OCI-LY3 (cell line): ENCODE measurements at regions not wholly inside any gene's neighbourhood (a gene's known extent, or its start where the extent isn't known, plus 50 kb on each side); places are given as distances from the start of the nearest gene placed in this dataset.
"Not testable (repeated sequence)": the region's sequence is repeated elsewhere in the genome, so short reads cannot be mapped to it uniquely, and the experiment has no call there.

Source experiments
- H2AFZ ChIP-seq: fragments of 200-600, 300-600 bp; shearing (Covaris generic); 2 replicates; pipeline ENCODE4 v1.6.0; 2014; ENCODE audit warnings: antibody characterized with exemption, low read depth, low read length
- H3K27ac ChIP-seq: fragments of 200-600, 300-600 bp; sonication (generic); 2 replicates; pipeline ENCODE4 v1.5.1; 2014; ENCODE audit warnings: mild to moderate bottlenecking, low read length, moderate library complexity, mixed read lengths
- H3K27me3 ChIP-seq: fragments of 200-600, 300-600 bp; sonication (generic); 2 replicates; pipeline ENCODE4 v1.6.1; 2014; ENCODE audit warnings: low read depth, low read length, mixed read lengths
- H3K36me3 ChIP-seq: fragments of 200-600, 300-600 bp; sonication (generic); replicated peaks from 2 replicates; pipeline ENCODE3; 2014; ENCODE audit warnings: low read depth, low read length, mixed read lengths
- H3K4me1 ChIP-seq: fragments of 300-600, 200-600 bp; sonication (generic); 2 replicates; pipeline ENCODE4 v1.6.1; 2014; ENCODE audit warnings: low read length, mixed read lengths
- H3K4me2 ChIP-seq: fragments of 200-600, 300-600 bp; sonication (generic); 2 replicates; pipeline ENCODE4 v1.6.1; 2014; ENCODE audit warnings: low read length, mixed read lengths
- H3K4me3 ChIP-seq: fragments of 300-600, 200-600 bp; sonication (generic); 2 replicates; pipeline ENCODE4 v1.5.1; 2014; ENCODE audit warnings: antibody characterized with exemption, mild to moderate bottlenecking, low read length, moderate library complexity
- H3K79me2 ChIP-seq: fragments of 300-600, 200-600 bp; shearing (Covaris generic); 2 replicates; pipeline ENCODE4 v1.6.1; 2014; ENCODE audit warnings: mild to moderate bottlenecking, low read length, mixed read lengths
- H3K9ac ChIP-seq: fragments of 300-600, 200-600 bp; shearing (Covaris generic); 2 replicates; pipeline ENCODE4 v1.6.0; 2014; ENCODE audit warnings: mild to moderate bottlenecking, low read length, moderate library complexity
- H3K9me3 ChIP-seq: fragments of 200-600, 300-600 bp; shearing (Covaris generic); 2 replicates; pipeline ENCODE4 v1.6.1; 2014; ENCODE audit warnings: low read length, mixed read lengths; ENCODE audit not compliant: insufficient read depth
- H4K20me1 ChIP-seq: fragments of 200-600, 300-600 bp; sonication (generic); 2 replicates; pipeline ENCODE4 v1.6.1; 2016; ENCODE audit warnings: low read length, mixed read lengths; ENCODE audit not compliant: insufficient read depth
- EZH2phosphoT487 ChIP-seq: fragments of 200-600 bp; shearing (Covaris generic); IDR thresholded peaks from 2 replicates; pipeline ENCODE4 v1.6.1; 2018; ENCODE audit warnings: antibody characterized with exemption, mixed run types, low read depth
- TF ChIP-seq, protein P1 (sequence below): fragments of 200-600, 300-600 bp; sonication (generic); IDR thresholded peaks from 2 replicates; pipeline ENCODE4 v1.5.1; 2014; ENCODE audit warnings: antibody characterized with exemption, low read length, low read depth

DNA sequence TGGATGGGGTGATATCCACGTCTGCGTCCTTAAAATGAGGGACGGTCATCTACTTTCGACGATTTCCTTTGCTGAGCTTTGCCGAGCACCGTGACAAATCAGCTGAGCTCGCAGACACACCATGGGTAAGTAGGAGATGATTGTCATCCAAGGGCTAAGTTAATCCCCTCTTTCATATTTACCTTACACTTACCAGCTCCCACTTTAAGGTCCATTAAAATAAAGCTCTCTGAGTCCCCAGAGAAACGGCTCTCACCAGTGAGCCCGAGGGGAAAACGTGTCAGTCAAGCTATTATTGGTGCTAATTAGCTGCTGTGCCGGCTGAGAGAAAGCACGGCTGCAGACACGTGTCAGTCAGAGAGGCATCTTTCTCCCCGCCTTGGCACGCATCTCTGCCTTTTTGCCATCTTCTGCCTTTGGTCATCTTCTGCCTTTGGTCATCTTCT is 72.2 kb downstream of the CRLF2 start:
- no peak overlapping the region for H3K27ac ChIP-seq
- no peaks in the 10 kb centered on the region for H3K27me3 ChIP-seq
- no peak overlapping the region for H3K4me3 ChIP-seq
- no peaks in the 10 kb centered on the region for H3K4me1 ChIP-seq
- TF ChIP-seq, protein P1, sequence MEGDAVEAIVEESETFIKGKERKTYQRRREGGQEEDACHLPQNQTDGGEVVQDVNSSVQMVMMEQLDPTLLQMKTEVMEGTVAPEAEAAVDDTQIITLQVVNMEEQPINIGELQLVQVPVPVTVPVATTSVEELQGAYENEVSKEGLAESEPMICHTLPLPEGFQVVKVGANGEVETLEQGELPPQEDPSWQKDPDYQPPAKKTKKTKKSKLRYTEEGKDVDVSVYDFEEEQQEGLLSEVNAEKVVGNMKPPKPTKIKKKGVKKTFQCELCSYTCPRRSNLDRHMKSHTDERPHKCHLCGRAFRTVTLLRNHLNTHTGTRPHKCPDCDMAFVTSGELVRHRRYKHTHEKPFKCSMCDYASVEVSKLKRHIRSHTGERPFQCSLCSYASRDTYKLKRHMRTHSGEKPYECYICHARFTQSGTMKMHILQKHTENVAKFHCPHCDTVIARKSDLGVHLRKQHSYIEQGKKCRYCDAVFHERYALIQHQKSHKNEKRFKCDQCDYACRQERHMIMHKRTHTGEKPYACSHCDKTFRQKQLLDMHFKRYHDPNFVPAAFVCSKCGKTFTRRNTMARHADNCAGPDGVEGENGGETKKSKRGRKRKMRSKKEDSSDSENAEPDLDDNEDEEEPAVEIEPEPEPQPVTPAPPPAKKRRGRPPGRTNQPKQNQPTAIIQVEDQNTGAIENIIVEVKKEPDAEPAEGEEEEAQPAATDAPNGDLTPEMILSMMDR, result no peak
- no peak for TF ChIP-seq EZH2phosphoT487
- no peaks in the 10 kb centered on the region for H3K9me3 ChIP-seq
- no peaks in the 10 kb centered on the region for H4K20me1 ChIP-seq
- H3K36me3 ChIP-seq, result no peaks in the 10 kb centered on the region
- H3K9ac ChIP-seq, result no peak overlapping the region
- H3K79me2 ChIP-seq, result no peaks in the 10 kb centered on the region
- H3K4me2 ChIP-seq, result no peak overlapping the region
- no peak overlapping the region for H2AFZ ChIP-seq

DNA sequence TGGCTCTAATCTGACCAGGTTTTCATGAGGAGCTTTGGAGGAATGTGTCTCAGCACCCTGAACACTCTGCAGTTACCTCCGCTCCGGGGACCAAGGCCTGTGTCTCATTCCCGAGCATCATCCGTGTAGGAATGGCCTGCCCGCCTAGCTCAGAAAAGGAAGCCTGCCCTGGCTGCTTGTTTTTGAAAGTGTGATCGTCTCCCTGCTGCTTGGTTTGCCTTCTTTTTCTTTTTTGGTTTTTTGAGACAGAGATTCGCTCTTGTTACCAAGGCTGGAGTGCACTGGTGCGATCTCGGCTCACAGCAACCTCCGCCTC is 73.3 kb downstream of the CRLF2 start:
- no peaks in the 10 kb centered on the region for H3K9me3 ChIP-seq
- H3K9ac ChIP-seq, result no peak overlapping the region
- no peak overlapping the region for H3K4me2 ChIP-seq
- H3K4me1 ChIP-seq, result no peaks in the 10 kb centered on the region
- no peaks in the 10 kb centered on the region for H3K27me3 ChIP-seq
- H3K27ac ChIP-seq, result no peak overlapping the region
- no peaks in the 10 kb centered on the region for H3K36me3 ChIP-seq
- no peak overlapping the region for H3K4me3 ChIP-seq
- TF ChIP-seq, protein P1, result no peak
- no peak for TF ChIP-seq EZH2phosphoT487
- H3K79me2 ChIP-seq, result no peaks in the 10 kb centered on the region
- H2AFZ ChIP-seq, result no peak overlapping the region
- no peaks in the 10 kb centered on the region for H4K20me1 ChIP-seq

DNA sequence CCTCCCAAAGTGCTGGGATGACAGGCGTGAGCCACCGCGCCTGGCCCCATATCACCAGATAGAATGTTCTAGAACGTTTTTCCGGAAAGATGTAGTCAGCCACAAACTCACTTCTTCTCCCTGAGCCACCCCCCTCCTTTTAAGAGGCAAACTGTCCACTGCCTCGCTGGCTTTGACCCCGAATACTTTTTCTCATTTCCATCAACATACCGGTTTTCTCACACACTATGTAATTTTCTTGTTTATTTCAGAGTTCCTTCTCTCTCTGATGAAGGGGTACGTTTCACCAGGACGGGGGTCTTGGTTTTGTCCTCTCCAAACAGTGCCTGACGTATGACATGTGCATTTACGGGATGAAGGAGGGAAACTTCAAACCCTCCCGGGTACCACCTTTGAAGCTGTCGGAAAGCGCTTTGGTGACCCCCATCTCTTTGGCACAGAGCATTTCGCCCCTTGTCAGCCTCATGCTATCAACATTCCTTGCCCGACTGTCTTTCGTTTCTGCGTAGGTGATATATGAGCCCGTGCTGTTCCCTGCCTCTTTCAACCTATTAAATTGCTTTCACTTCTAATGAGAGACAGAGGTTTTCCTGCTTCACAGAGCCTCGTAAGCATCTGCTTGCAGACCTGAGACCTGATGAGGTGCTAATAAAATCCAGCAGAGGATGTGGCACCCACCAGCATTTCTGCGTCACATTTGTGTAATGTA is 73.8 kb downstream of the CRLF2 start:
- H3K4me3 ChIP-seq, result no peak overlapping the region
- no peak overlapping the region for H2AFZ ChIP-seq
- H3K27me3 ChIP-seq, result no peaks in the 10 kb centered on the region
- no peak overlapping the region for H3K4me2 ChIP-seq
- no peak overlapping the region for H3K9ac ChIP-seq
- H3K9me3 ChIP-seq, result no peaks in the 10 kb centered on the region
- H3K27ac ChIP-seq, result no peak overlapping the region
- H3K36me3 ChIP-seq, result no peaks in the 10 kb centered on the region
- H3K4me1 ChIP-seq, result no peaks in the 10 kb centered on the region
- no peaks in the 10 kb centered on the region for H4K20me1 ChIP-seq
- no peaks in the 10 kb centered on the region for H3K79me2 ChIP-seq
- TF ChIP-seq, protein P1, result no peak
- TF ChIP-seq EZH2phosphoT487, result no peak

DNA sequence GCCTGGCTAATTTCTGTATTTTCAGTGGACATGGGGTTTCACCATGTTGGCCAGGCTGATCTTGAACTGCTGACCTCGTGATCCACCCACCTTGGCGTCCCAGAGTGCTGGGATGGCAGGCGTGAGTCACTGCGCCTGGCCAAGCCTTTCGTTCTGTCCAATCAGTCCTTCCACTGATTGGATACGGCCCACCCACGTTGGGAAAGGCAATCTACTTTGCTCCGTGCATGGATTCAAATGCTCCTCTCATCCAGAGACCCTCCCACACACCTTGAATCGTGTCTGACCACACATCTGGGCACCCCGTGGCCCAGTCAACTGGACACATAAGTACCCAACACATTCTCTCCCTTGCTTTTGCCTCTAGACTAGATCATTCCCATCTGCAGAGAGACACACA is 74.9 kb downstream of the CRLF2 start:
- no peaks in the 10 kb centered on the region for H3K27me3 ChIP-seq
- H2AFZ ChIP-seq, result no peak overlapping the region
- H3K27ac ChIP-seq, result no peak overlapping the region
- H3K4me1 ChIP-seq, result no peaks in the 10 kb centered on the region
- no peak overlapping the region for H3K4me2 ChIP-seq
- H3K36me3 ChIP-seq, result no peaks in the 10 kb centered on the region
- H3K4me3 ChIP-seq, result no peak overlapping the region
- no peak overlapping the region for H3K9ac ChIP-seq
- TF ChIP-seq EZH2phosphoT487, result no peak
- TF ChIP-seq, protein P1, result no peak
- no peaks in the 10 kb centered on the region for H4K20me1 ChIP-seq
- no peaks in the 10 kb centered on the region for H3K79me2 ChIP-seq
- H3K9me3 ChIP-seq, result no peaks in the 10 kb centered on the region

DNA sequence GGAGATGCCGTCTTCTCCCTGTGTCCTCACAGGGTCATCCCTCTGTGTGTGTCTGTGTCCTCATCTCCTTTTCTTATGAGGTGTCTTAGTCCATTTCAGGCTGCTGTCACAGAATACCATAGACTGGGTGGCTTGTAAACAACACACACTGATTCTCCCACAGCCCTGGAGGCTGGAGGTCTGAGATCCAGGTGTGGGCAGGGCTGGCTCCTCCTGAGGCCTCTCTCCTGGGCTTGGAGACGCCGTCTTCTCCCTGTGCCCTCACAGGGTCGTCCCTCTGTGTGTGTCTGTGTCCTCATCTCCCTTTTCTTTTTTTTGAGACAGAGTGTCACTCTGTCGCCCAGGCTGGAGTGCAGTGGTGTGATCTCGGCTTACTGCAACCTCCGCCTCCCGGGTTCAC is 75.9 kb downstream of the CRLF2 start:
- not testable (repeated sequence) for H3K9me3 ChIP-seq, H3K79me2 ChIP-seq, H3K4me2 ChIP-seq, H3K27me3 ChIP-seq, H3K27ac ChIP-seq, H4K20me1 ChIP-seq, H3K4me3 ChIP-seq, H3K9ac ChIP-seq, H2AFZ ChIP-seq, H3K4me1 ChIP-seq, H3K36me3 ChIP-seq
